Sigmoid colon (tissue), 6 donors: ENCODE measurements at regions not wholly inside any gene's neighbourhood (a gene's known extent, or its start where the extent isn't known, plus 50 kb on each side); places are given as distances from the start of the nearest gene placed in this dataset.

ENCODE experiments used
- DNase-seq: peaks from one replicate; pipeline ENCODE4 v3.0.0-alpha.2; 2019
- H3K27ac ChIP-seq, 4 donors: fragments of 200-600 bp; sonication (generic); one replicate each; pipeline ENCODE4 v1.5.1; 2016 to 2019; ENCODE audit warnings: mild to moderate bottlenecking in 1 of 4
- H3K27me3 ChIP-seq, 3 donors: fragments of 200-600 bp; sonication (generic); one replicate each; pipeline ENCODE4 v1.5.1; 2019; ENCODE audit warnings: mild to moderate bottlenecking in 1 of 3
- H3K36me3 ChIP-seq, 4 donors: fragments of 200-600 bp; sonication (generic); one replicate each; pipeline ENCODE4 v1.5.1; 2016 to 2019
- H3K4me1 ChIP-seq, 4 donors: fragments of 200-600 bp; sonication (generic); one replicate each; pipeline ENCODE4 v1.5.1; 2017 to 2019
- H3K4me3 ChIP-seq, 4 donors: fragments of 200-600 bp; sonication (generic); one replicate each; pipeline ENCODE4 v1.5.1; 2017 to 2019; ENCODE audit warnings: mild to moderate bottlenecking in 2 of 4, moderate library complexity in 1 of 4
- H3K9me3 ChIP-seq, 4 donors: fragments of 200-600 bp in 3 of 4; sonication (generic) in 3 of 4; one replicate each; pipeline versions ENCODE4 v1.5.1 to v1.6.1; 2013 to 2019
- EP300 ChIP-seq, 4 donors: sonication (generic); formaldehyde crosslinking; IDR thresholded peaks; one replicate each; pipeline ENCODE4 v1.6.1; 2017; ENCODE audit warnings: antibody characterized with exemption in 4 of 4
- POLR2A ChIP-seq, 2 donors: fragments of 450-650 bp; IDR thresholded peaks; one replicate each; pipeline ENCODE4 v1.6.1; 2016; ENCODE audit warnings: antibody characterized with exemption in 2 of 2, mild to moderate bottlenecking in 2 of 2, moderate library complexity in 2 of 2
- POLR2AphosphoS5 ChIP-seq, 4 donors: sonication (generic); formaldehyde crosslinking; IDR thresholded peaks; one replicate each; pipeline ENCODE4 v1.6.1; 2017; ENCODE audit warnings: antibody characterized with exemption in 4 of 4
- WGBS, 2 donors: extraction: QIAGEN DNeasy Blood & Tissue Kit; methylation state at CpG; one replicate each; pipeline ENCODE4 v1.1.7; 2013; 5-methylcytosine and 5-hydroxymethylcytosine counted together
- intact Hi-C: fragments of 100-400 bp; cut with DNase I; formaldehyde crosslinking; loops from one replicate; pipeline ENCODE4 v1.15.1; 2023
- TF ChIP-seq, protein P1 (sequence below), 4 experiments: fragments of 450-650 bp in 3 of 4; fragments of 200-600 bp in 1 of 4; IDR thresholded peaks; one replicate each; pipeline ENCODE4 v1.5.1; 2016 to 2019; ENCODE audit warnings: antibody characterized with exemption in 4 of 4, mild to moderate bottlenecking in 3 of 4, moderate library complexity in 2 of 4
- donor health status: healthy with polysubstance abuse.
- donor health status: healthy.

DNA sequence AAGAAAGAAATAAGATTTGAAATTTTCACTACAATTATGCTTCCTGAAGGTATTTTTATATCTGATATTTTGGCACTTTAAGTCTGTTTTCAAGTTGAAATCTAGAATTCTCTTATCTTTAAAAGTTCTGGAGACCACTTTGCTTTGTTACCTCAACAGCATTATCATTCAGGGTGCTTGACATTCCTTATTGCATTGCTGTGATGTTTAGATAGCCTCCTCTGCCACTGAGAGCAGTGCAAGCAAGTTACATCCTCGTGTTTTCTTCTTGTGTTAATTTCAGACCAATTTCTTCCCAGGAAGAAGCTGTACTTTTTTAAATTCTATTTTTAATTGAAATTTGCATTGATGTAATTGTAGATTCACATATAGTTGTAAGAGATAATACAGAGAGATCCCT is 333.9 kb upstream of the KIRREL3 start:
- Histone ChIP-seq H3K4me1 (no peaks in the 10 kb centered on the region), H3K27me3 (no peaks in the 10 kb centered on the region), H3K36me3 (no peaks in the 10 kb centered on the region), H3K4me3 (no peak overlapping the region), H3K9me3 (no peaks in the 10 kb centered on the region), H3K27ac (no peak overlapping the region)
- 62 to 74% methylated on average over 1 of the region's 1 CpG for WGBS, 2 donors
- TF ChIP-seq, protein P1, sequence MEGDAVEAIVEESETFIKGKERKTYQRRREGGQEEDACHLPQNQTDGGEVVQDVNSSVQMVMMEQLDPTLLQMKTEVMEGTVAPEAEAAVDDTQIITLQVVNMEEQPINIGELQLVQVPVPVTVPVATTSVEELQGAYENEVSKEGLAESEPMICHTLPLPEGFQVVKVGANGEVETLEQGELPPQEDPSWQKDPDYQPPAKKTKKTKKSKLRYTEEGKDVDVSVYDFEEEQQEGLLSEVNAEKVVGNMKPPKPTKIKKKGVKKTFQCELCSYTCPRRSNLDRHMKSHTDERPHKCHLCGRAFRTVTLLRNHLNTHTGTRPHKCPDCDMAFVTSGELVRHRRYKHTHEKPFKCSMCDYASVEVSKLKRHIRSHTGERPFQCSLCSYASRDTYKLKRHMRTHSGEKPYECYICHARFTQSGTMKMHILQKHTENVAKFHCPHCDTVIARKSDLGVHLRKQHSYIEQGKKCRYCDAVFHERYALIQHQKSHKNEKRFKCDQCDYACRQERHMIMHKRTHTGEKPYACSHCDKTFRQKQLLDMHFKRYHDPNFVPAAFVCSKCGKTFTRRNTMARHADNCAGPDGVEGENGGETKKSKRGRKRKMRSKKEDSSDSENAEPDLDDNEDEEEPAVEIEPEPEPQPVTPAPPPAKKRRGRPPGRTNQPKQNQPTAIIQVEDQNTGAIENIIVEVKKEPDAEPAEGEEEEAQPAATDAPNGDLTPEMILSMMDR (IDR thresholded peaks at IDR 0.05), result no peak
- TF ChIP-seq EP300 (IDR thresholded peaks at IDR 0.05) (no peak), POLR2A (IDR thresholded peaks at IDR 0.05) (no peak), POLR2AphosphoS5 (IDR thresholded peaks at IDR 0.05) (no peak)
- no peak for DNase-seq
- intact Hi-C loops, result no loop called here

DNA sequence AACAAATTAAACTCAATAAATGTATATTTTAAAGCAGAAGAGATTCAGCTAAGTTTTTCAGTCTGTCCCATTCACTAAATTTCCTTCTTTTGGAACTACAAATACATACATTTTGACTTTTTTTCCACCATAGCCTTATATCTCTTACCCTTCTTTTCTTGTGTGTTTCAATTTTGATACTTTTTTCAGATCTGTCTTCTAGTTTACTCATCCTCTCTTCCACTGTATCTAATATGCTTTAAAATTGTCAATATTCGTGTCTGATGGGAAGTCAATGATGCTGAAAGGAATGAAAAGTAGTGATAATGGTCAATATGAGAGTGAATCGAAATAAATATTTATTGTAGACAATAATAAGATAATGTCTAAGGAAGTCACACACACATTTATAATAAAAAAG is 332.3 kb upstream of the KIRREL3 start:
- no peak for DNase-seq
- intact Hi-C loops, result no loop called here
- H3K4me1 ChIP-seq, result no peaks in the 10 kb centered on the region
- H3K27me3 ChIP-seq, result no peaks in the 10 kb centered on the region
- TF ChIP-seq, protein P1 (IDR thresholded peaks at IDR 0.05), result no peak
- no peak for TF ChIP-seq POLR2A (IDR thresholded peaks at IDR 0.05)
- TF ChIP-seq EP300 (IDR thresholded peaks at IDR 0.05), result no peak
- TF ChIP-seq POLR2AphosphoS5 (IDR thresholded peaks at IDR 0.05), result no peak
- 72 to 77% methylated on average over 2 of the region's 2 CpGs for WGBS, 2 donors
- H3K9me3 ChIP-seq, result no peaks in the 10 kb centered on the region
- no peaks in the 10 kb centered on the region for H3K36me3 ChIP-seq
- H3K4me3 ChIP-seq, result no peak overlapping the region
- H3K27ac ChIP-seq, result no peak overlapping the region

DNA sequence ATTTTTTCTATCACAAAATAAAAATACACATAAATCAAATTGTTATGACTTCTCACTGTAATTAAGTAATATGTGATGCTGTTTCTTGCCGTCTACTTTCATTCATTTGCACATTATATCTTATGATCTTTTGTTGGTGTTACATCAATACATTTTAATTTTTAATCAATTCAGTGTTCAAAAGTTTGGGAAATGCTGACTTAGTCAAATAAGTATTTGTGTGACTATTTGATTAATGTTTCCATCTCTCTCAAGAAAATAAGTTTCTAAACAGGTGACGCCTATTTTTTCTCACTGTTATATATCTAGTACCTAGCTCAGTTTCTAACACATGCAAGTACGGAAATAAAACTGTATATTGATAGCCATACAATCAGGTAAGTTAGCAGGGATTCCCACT is 329.5 kb upstream of the KIRREL3 start:
- Histone ChIP-seq H3K27ac (no peak overlapping the region), H3K27me3 (no peaks in the 10 kb centered on the region), H3K4me3 (no peak overlapping the region), H3K9me3 (no peaks in the 10 kb centered on the region), H3K4me1 (no peaks in the 10 kb centered on the region), H3K36me3 (no peaks in the 10 kb centered on the region)
- intact Hi-C loops, result no loop called here
- DNase-seq, result no peak
- TF ChIP-seq POLR2A (IDR thresholded peaks at IDR 0.05), result no peak
- no peak for TF ChIP-seq EP300 (IDR thresholded peaks at IDR 0.05)
- TF ChIP-seq POLR2AphosphoS5 (IDR thresholded peaks at IDR 0.05), result no peak
- TF ChIP-seq, protein P1 (IDR thresholded peaks at IDR 0.05), result no peak
- 69% methylated on average over 3 of the region's 3 CpGs for WGBS, 2 donors

- intact Hi-C loops, result no loop called here
- Histone ChIP-seq H3K36me3 (no peaks in the 10 kb centered on the region), H3K4me1 (no peaks in the 10 kb centered on the region), H3K27me3 (no peaks in the 10 kb centered on the region), H3K27ac (no peak overlapping the region), H3K4me3 (no peak overlapping the region), H3K9me3 (peaks cover 0 to 2% (median 0%) of the 10 kb centered on the region in 4 donors)
- no peak for DNase-seq
- WGBS, 2 donors, result 57 to 62% methylated on average over 2 of the region's 2 CpGs
- TF ChIP-seq, protein P1 (IDR thresholded peaks at IDR 0.05), result no peak
- no peak for TF ChIP-seq POLR2A (IDR thresholded peaks at IDR 0.05)
Observed at GRCh38 chr11:127308291-127308690, 307.7 kb upstream of the KIRREL3 start.

DNA sequence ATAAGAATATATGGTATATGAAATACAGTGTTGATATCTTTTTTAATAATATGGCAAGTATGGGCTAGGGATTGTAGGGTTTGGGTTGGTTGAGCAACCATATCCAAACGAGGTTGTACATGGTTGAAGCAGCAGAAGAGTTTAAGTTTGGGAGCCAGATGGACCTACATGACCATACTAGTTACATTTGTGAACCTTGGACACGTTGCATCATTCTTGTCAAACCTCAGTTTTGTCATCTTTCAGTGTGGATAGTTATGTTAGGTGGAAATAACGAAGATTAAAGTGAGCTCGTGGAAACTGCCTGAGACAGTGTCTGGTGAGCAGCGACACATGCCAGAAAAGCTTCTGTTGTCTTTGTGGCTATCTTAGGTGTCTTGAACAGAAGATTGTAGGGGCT is 307.1 kb upstream of the KIRREL3 start:
- TF ChIP-seq, protein P1 (IDR thresholded peaks at IDR 0.05), result no peak
- TF ChIP-seq POLR2AphosphoS5 (IDR thresholded peaks at IDR 0.05), result no peak
- TF ChIP-seq EP300 (IDR thresholded peaks at IDR 0.05), result no peak
- no peak for TF ChIP-seq POLR2A (IDR thresholded peaks at IDR 0.05)
- Histone ChIP-seq H3K27ac (no peak overlapping the region), H3K36me3 (no peaks in the 10 kb centered on the region), H3K27me3 (no peaks in the 10 kb centered on the region), H3K9me3 (no peaks in the 10 kb centered on the region), H3K4me1 (no peaks in the 10 kb centered on the region), H3K4me3 (no peak overlapping the region)
- no peak for DNase-seq
- 49 to 65% methylated on average over 5 of the region's 5 CpGs for WGBS, 2 donors
- intact Hi-C loops, result no loop called here
